ENCODE measurements at regions not wholly inside any gene's neighbourhood (a gene's known extent, or its start where the extent isn't known, plus 50 kb on each side); places are given as distances from the start of the nearest gene placed in this dataset.

DNA sequence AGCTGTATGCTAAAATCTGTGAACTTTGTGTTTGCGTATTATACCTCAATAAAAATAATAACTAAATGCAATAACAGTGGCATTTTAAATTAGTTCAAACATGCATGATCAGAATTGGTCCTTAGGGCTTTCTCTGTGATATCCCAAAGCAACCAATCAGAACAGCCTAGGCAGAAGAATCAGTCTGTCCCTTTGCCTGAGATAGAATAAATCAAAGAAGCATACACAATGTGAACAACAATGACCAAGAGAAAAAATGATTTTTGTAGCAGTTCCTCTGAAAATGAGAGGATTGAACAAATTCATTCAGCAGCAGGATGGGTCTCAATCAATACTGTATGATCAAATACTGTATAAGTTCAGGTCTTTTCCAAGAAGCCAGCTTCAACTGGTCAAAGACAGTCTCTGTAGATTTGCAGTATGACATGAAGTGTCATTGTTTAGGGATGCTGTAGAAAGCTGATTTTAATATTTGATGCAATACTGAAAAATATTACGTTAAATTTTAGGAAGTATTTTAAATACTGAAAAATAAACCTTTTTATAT is 1071.6 kb downstream of the AGBL1 start:
- Histone ChIP-seq H3K4me1 (ENCODE audit: control insufficient read depth, insufficient read depth, low read depth, low read length) (no peaks in the 10 kb centered on the region), H3K18ac (ENCODE audit: low read depth in 1 of 2, low read length in 2 of 2) (no peak overlapping the region), H4K8ac (ENCODE audit: low read length) (no peak overlapping the region), H3K9ac (ENCODE audit: low read length) (no peak overlapping the region), H2BK12ac (ENCODE audit: low read length in 2 of 2) (no peak overlapping the region), H4K91ac (ENCODE audit: low read length) (no peak overlapping the region), H3K27me3 (ENCODE audit: control insufficient read depth in 1 of 2, insufficient read depth in 1 of 2, low read length in 2 of 2) (no peaks in the 10 kb centered on the region), H3K27ac (ENCODE audit: low read length, poor library complexity, severe bottlenecking) (no peak overlapping the region), H3K9me3 (ENCODE audit: control insufficient read depth, low read length) (no peaks in the 10 kb centered on the region), H3K23ac (ENCODE audit: low read length in 2 of 2) (no peak overlapping the region), H3K79me1 (replicated peaks; ENCODE audit: low read length, poor library complexity, severe bottlenecking) (no peaks in the 10 kb centered on the region), H2BK15ac (ENCODE audit: low read depth, poor library complexity, severe bottlenecking) (no peak overlapping the region), H3K4ac (ENCODE audit: low read depth in 1 of 2, low read length in 2 of 2) (no peak overlapping the region), H3K14ac (ENCODE audit: low read length in 2 of 2) (no peak overlapping the region), H2BK5ac (ENCODE audit: low read depth, low read length, poor library complexity, severe bottlenecking) (no peak overlapping the region), H2BK120ac (ENCODE audit: low read depth, low read length) (no peak overlapping the region), H3K4me3 (ENCODE audit: insufficient read depth in 1 of 2, low read depth in 1 of 2, low read length in 2 of 2) (no peak overlapping the region), H3K36me3 (ENCODE audit: control insufficient read depth in 1 of 2, insufficient read depth in 2 of 2, low read depth in 1 of 2, low read length in 2 of 2) (no peaks in the 10 kb centered on the region), H2AFZ (ENCODE audit: low read depth, low read length) (no peak overlapping the region), H3K4me2 (ENCODE audit: low read length, poor library complexity, severe bottlenecking) (no peak overlapping the region), H2AK5ac (ENCODE audit: low read length, severe bottlenecking) (no peak overlapping the region)
- DNase-seq, result no peak
- WGBS, result no CpG with 5 or more reads among the region's 2 CpGs

DNA sequence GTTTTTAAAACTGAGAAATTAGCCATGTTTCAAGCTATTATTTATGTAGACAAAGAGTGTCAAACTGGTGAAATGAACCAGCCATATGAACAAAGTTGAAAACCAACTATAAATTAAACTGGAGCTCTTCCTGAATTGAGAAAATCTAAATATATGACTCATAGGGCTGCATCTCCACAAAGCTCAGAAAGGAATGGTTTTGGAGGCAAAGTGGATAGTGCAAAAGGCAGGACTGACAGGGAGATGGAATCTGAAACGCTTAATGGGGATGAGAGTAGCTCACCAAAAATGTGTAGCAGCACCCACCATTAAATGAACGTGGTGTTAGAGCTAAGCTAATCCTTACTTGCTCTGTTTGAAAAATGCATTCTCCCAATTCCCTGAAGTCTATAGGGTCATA is 1066.0 kb downstream of the AGBL1 start:
- H2BK120ac ChIP-seq (ENCODE audit: low read depth, low read length), result peak overlapping the region; percentile 34
- H2AK5ac ChIP-seq (ENCODE audit: low read length, severe bottlenecking), result no peak overlapping the region
- H3K36me3 ChIP-seq (ENCODE audit: control insufficient read depth in 1 of 2, insufficient read depth in 2 of 2, low read depth in 1 of 2, low read length in 2 of 2), result no peaks in the 10 kb centered on the region
- no peak overlapping the region for H4K8ac ChIP-seq (ENCODE audit: low read length)
- no peak overlapping the region for H3K4me2 ChIP-seq (ENCODE audit: low read length, poor library complexity, severe bottlenecking)
- no peak overlapping the region for H2AFZ ChIP-seq (ENCODE audit: low read depth, low read length)
- 5% methylated on average over 2 of the region's 2 CpGs for WGBS
- peak overlapping the region in 1 of 2 experiments; percentile 30 for H3K4ac ChIP-seq (ENCODE audit: low read depth in 1 of 2, low read length in 2 of 2)
- H2BK5ac ChIP-seq (ENCODE audit: low read depth, low read length, poor library complexity, severe bottlenecking), result no peak overlapping the region
- H4K91ac ChIP-seq (ENCODE audit: low read length), result no peak overlapping the region
- no peak overlapping the region for H2BK15ac ChIP-seq (ENCODE audit: low read depth, poor library complexity, severe bottlenecking)
- DNase-seq, result peak; percentile 57
- no peaks in the 10 kb centered on the region for H3K79me1 ChIP-seq (replicated peaks; ENCODE audit: low read length, poor library complexity, severe bottlenecking)
- H3K14ac ChIP-seq (ENCODE audit: low read length in 2 of 2), result no peak overlapping the region
- no peak overlapping the region for H3K18ac ChIP-seq (ENCODE audit: low read depth in 1 of 2, low read length in 2 of 2)
- no peak overlapping the region for H3K23ac ChIP-seq (ENCODE audit: low read length in 2 of 2)
- peaks cover 19% of the 10 kb centered on the region for H3K9me3 ChIP-seq (ENCODE audit: control insufficient read depth, low read length)
- peak overlapping the region in 1 of 2 experiments; percentile 49 for H2BK12ac ChIP-seq (ENCODE audit: low read length in 2 of 2)
- no peak overlapping the region for H3K27ac ChIP-seq (ENCODE audit: low read length, poor library complexity, severe bottlenecking)
- no peaks in the 10 kb centered on the region for H3K4me1 ChIP-seq (ENCODE audit: control insufficient read depth, insufficient read depth, low read depth, low read length)
- H3K9ac ChIP-seq (ENCODE audit: low read length), result no peak overlapping the region
- H3K27me3 ChIP-seq (ENCODE audit: control insufficient read depth in 1 of 2, insufficient read depth in 1 of 2, low read length in 2 of 2), result no peaks in the 10 kb centered on the region
- H3K4me3 ChIP-seq (ENCODE audit: insufficient read depth in 1 of 2, low read depth in 1 of 2, low read length in 2 of 2), result no peak overlapping the region

GRCh38 chr15:87144775-87145174 is 1065.1 kb downstream of the AGBL1 start:
- Histone ChIP-seq H4K8ac (ENCODE audit: low read length) (no peak overlapping the region), H3K9ac (ENCODE audit: low read length) (no peak overlapping the region), H3K23ac (ENCODE audit: low read length in 2 of 2) (no peak overlapping the region), H2AK5ac (ENCODE audit: low read length, severe bottlenecking) (no peak overlapping the region), H3K27ac (ENCODE audit: low read length, poor library complexity, severe bottlenecking) (no peak overlapping the region), H3K4me3 (ENCODE audit: insufficient read depth in 1 of 2, low read depth in 1 of 2, low read length in 2 of 2) (no peak overlapping the region), H3K4me1 (ENCODE audit: control insufficient read depth, insufficient read depth, low read depth, low read length) (no peaks in the 10 kb centered on the region), H4K91ac (ENCODE audit: low read length) (no peak overlapping the region), H2BK12ac (ENCODE audit: low read length in 2 of 2) (no peak overlapping the region), H2BK5ac (ENCODE audit: low read depth, low read length, poor library complexity, severe bottlenecking) (no peak overlapping the region), H3K14ac (ENCODE audit: low read length in 2 of 2) (no peak overlapping the region), H2AFZ (ENCODE audit: low read depth, low read length) (no peak overlapping the region), H3K79me1 (replicated peaks; ENCODE audit: low read length, poor library complexity, severe bottlenecking) (no peaks in the 10 kb centered on the region), H3K4me2 (ENCODE audit: low read length, poor library complexity, severe bottlenecking) (no peak overlapping the region), H3K4ac (ENCODE audit: low read depth in 1 of 2, low read length in 2 of 2) (no peak overlapping the region), H2BK15ac (ENCODE audit: low read depth, poor library complexity, severe bottlenecking) (no peak overlapping the region), H3K18ac (ENCODE audit: low read depth in 1 of 2, low read length in 2 of 2) (no peak overlapping the region), H3K36me3 (ENCODE audit: control insufficient read depth in 1 of 2, insufficient read depth in 2 of 2, low read depth in 1 of 2, low read length in 2 of 2) (no peaks in the 10 kb centered on the region), H2BK120ac (ENCODE audit: low read depth, low read length) (no peak overlapping the region), H3K27me3 (ENCODE audit: control insufficient read depth in 1 of 2, insufficient read depth in 1 of 2, low read length in 2 of 2) (no peaks in the 10 kb centered on the region), H3K9me3 (ENCODE audit: control insufficient read depth, low read length) (peaks cover 19% of the 10 kb centered on the region)
- 0% methylated on average over 1 of the region's 1 CpG for WGBS
- peak; percentile 75 for DNase-seq

DNA sequence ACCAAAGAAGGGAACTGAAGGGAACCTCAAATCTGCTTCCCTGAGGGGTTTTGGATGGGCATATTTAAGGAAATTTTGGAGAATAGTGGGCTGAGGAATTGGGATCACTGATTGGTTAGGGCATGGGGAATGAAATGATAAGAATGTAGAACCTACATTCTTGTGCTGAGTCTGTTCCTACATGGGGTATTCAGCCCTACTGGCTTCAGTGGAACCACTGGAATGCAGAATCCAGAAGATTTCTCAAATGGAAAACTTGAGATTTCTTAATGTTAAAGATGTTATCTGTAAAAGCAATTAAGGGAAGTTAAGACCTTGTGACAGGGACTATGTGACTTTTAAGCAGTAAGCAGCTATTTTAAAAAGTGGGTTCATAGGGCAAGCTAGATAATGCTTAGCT is 1062.4 kb downstream of the AGBL1 start:
- Histone ChIP-seq H3K23ac (ENCODE audit: low read length in 2 of 2) (no peak overlapping the region), H2AK5ac (ENCODE audit: low read length, severe bottlenecking) (no peak overlapping the region), H3K27me3 (ENCODE audit: control insufficient read depth in 1 of 2, insufficient read depth in 1 of 2, low read length in 2 of 2) (no peaks in the 10 kb centered on the region), H4K8ac (ENCODE audit: low read length) (no peak overlapping the region), H4K91ac (ENCODE audit: low read length) (no peak overlapping the region), H3K9ac (ENCODE audit: low read length) (no peak overlapping the region), H3K27ac (ENCODE audit: low read length, poor library complexity, severe bottlenecking) (no peak overlapping the region), H2BK15ac (ENCODE audit: low read depth, poor library complexity, severe bottlenecking) (no peak overlapping the region), H3K4me3 (ENCODE audit: insufficient read depth in 1 of 2, low read depth in 1 of 2, low read length in 2 of 2) (no peak overlapping the region), H3K4ac (ENCODE audit: low read depth in 1 of 2, low read length in 2 of 2) (no peak overlapping the region), H2AFZ (ENCODE audit: low read depth, low read length) (no peak overlapping the region), H2BK12ac (ENCODE audit: low read length in 2 of 2) (no peak overlapping the region), H3K9me3 (ENCODE audit: control insufficient read depth, low read length) (peaks cover 22% of the 10 kb centered on the region), H2BK120ac (ENCODE audit: low read depth, low read length) (no peak overlapping the region), H3K4me1 (ENCODE audit: control insufficient read depth, insufficient read depth, low read depth, low read length) (no peaks in the 10 kb centered on the region), H3K4me2 (ENCODE audit: low read length, poor library complexity, severe bottlenecking) (no peak overlapping the region), H2BK5ac (ENCODE audit: low read depth, low read length, poor library complexity, severe bottlenecking) (no peak overlapping the region), H3K18ac (ENCODE audit: low read depth in 1 of 2, low read length in 2 of 2) (no peak overlapping the region), H3K36me3 (ENCODE audit: control insufficient read depth in 1 of 2, insufficient read depth in 2 of 2, low read depth in 1 of 2, low read length in 2 of 2) (no peaks in the 10 kb centered on the region), H3K14ac (ENCODE audit: low read length in 2 of 2) (no peak overlapping the region), H3K79me1 (replicated peaks; ENCODE audit: low read length, poor library complexity, severe bottlenecking) (no peaks in the 10 kb centered on the region)
- peak; percentile 7 for DNase-seq
